Putamen (tissue), 1 donor: ENCODE measurements at regions not wholly inside any gene's neighbourhood (a gene's known extent, or its start where the extent isn't known, plus 50 kb on each side); places are given as distances from the start of the nearest gene placed in this dataset.

Experiments used
- DNase-seq: peaks from one replicate; pipeline ENCODE4 v3.0.0-alpha.2; 2016; ENCODE audit warnings: low spot score

- no peak for DNase-seq
Observed at GRCh38 chr1:17904290-17904689, 149.2 kb downstream of the ACTL8 start.

GRCh38 chr1:17907999-17908398 lies 152.9 kb downstream of the ACTL8 start:
- DNase-seq, result no peak

- no peak for DNase-seq
Observed at GRCh38 chr1:17908945-17909344, 153.8 kb downstream of the ACTL8 start.

- no peak for DNase-seq
Observed at GRCh38 chr1:17909634-17910033, 154.5 kb downstream of the ACTL8 start.

DNA sequence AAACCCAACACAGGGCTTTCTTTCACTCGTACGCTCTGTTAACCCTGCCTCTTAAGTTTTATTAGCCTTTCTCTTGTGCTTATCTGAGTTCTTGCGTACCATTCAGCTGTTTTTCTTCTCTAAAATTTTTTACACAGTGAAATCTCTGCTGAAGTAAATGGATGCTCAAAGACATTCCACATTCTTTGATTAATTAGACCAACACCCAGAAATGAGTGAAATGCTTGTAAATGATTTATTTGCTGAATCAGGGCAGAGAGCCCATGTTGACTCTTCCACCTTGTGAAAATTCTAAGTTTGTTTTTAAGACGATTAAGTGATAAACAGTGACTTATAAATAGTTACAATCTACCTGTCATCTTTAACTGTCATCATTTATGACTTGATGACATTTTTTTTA lies 156.7 kb downstream of the ACTL8 start:
- no peak for DNase-seq

DNA sequence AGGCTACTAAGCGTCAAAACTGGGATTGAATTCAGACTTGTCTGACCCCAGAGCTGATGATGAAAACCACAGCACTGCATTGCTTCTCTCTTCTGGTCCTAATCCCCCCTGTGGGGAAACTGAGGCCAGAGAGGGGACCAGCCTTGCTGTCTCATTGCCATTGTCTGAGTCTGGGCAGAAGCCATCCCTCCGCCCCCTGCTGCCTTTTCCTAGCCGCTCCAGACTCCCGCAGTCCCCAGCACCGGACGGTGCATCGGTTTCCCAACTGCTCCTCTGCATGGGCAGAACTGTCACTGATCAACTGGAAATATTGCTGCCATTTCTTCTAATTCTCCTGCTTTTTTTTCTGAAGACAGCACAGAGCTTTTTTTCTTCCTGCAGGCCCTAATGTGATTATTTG lies 157.4 kb downstream of the ACTL8 start:
- no peak for DNase-seq

DNA sequence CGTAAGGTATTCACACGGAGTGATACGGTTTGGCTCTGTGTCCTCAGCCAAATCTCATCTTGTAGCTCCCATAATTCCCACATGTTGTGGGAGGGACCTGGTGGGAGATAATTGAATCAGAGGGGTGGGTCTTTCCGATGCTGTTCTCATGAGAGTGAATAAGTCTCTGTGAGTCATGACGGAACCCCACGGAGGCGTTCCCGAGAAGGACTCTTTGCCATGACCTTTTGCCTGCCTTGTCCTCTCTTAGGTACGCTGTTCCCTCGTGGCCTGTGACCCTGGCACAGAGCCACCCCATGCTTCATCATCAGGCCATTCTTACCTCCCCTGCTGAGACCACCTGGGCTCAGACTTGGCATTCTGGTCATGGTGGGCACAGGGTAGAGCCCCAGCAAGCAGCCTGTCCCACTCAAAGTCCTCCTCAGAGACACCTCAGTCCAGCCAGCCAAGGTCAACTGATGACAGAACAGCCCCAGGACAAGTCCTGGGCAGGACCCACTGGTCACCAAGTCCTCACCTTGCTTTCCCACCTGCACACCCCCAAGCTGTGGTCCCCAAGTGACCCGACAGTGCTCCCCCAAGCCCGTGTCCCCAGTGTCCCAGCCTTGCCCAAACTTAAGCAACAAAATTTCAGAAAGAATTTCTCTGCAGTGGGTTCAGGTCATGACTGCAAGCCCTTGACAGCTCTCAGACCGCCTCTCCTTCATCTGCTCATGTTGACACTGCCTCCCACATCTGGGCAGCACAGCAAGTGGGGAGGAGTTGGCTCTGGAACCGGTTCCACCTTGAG lies 158.4 kb downstream of the ACTL8 start:
- no peak for DNase-seq

DNA sequence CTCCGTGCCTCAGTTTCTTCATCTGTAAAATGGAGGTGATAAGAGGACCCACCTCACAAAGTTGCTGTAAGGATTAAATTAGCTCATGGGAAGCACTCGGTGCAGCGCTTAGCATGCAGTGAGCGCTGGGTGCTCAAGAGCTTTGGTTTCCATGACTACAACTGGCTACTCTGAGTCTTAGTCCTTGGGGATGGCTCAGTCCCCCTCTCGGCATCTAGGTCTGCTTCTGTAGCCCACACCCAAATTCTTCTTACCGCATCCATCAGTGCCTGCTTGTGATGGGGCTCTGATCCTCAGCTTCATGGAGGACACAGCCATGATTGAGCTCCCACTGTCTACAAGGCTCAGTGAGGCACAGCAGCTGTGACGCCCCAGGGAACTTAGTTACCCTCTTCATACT lies 159.0 kb downstream of the ACTL8 start:
- no peak for DNase-seq

DNA sequence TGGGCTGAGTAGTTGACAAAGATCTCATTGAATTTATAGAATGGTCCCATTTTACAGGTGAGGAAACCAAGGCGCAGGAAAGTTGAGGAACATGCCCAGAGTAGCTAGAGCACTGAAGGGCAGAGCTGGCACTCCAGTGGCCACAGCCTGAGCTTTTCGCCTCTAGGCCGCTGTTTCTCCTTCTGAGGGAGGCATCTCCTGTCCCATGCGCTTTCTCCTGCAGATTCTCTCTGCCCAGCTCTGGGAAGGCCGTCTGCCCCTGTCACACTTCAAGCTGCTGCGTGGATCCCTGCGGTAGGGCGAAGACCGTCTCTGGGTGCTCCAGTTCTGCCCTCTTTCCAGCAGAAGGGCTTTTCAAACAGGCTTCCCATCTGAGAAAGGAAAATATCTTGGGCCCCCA lies 159.9 kb downstream of the ACTL8 start:
- DNase-seq, result no peak

GRCh38 chr1:17915511-17916197 lies 160.5 kb downstream of the ACTL8 start:
- no peak for DNase-seq

DNA sequence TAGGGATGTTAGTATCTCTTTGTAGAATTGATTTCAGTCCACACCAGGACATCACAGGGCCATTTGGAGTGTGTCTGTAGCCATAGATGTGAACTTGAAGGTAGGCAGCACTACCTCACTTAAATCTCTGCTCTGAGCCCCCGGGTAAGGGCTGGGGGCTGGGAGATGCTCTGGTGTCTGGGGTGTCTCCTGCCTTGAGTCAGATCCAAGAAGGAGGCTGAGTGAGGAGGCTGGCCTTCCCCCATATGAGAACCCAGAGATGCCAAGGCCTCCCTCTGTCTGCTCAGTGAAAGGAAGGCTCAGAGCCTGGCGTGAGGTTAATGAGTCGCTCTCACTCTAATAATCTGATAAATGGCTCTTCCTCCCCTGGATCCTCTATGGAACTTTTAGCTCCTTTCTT lies 161.6 kb downstream of the ACTL8 start:
- DNase-seq, result no peak

DNA sequence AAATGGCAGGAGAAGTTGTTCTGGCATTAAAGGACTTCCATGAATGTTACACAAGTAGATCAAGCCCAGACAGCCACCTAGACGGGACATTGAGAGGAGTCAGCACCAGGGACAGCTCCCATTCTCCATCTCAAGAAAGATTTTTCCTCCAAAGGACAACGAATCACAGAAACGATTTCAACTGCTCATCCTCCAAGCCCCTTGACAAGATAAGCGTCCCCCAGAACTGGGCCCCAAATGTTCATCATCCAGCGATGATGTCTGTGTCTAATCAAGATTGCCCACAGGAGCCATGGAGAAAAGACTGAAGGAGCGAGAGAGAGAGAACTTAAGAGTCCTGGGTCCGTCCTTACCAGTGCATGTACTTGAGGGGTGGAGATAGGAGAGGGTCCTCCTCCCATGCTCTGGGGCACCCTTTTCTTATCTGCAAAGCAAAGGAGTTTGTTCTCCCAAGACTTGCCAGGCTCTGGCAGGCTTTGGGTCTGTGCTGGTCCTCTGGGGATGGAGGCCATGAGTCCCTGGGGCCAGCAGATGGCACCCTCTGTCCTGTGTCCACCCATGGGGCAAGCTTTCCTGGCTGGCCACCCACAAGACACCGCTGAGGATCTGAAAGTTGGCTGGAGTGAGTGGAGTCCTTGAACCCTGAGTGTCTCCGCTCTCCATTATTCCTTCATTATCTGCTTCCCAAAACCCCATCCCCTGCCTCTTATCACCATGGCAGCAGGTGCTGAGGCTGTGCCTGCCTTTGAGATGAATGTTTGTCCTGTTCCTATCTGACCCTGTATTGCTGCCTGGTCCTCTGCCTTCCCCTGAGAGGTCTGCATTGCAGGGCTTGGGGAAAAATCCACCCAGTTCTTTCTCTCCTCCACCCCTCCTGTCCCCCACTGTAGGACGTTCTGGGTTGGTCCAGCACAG lies 164.6 kb downstream of the ACTL8 start:
- peak; percentile 9 for DNase-seq

GRCh38 chr1:17920881-17921640 lies 165.9 kb downstream of the ACTL8 start:
- no peak for DNase-seq

DNA sequence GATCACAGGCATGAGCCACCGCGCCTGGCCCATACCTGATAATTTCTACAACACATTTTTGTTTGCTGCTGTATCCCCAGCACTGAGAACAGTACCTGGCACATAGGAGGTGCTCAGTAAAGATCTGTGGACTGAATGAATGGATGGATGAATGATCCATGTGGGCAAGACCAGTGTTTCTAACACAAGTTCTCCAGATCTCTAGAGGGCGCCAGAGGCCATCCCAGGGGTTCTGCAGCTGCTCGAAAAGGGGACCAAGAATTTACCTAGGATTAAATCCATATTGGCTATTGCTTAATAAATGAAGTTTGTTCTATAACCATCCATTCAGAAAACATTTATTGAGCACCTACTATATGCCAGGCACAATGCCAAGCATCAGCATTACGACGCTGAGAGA lies 167.7 kb downstream of the ACTL8 start:
- DNase-seq, result peak; percentile 8

DNA sequence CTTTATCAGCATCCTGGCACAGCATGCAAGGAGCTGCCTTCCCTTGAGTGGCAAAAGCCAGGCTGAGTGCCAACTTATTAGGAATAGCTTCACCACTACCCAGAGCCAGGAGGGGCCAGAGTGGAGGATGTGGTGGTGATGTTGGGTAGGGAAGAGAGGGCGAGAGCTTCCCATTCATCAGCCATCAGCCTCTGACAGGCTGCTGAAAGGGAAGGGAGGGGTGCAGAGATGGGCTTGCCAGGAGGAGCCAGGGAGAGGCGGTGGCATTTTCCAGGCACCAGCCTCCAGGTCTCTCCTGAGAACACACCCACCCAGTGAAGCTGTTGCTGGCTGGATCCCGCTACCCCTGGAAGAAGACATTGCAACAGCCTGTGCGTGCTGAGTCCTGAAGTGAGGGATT lies 168.5 kb downstream of the ACTL8 start:
- no peak for DNase-seq

DNA sequence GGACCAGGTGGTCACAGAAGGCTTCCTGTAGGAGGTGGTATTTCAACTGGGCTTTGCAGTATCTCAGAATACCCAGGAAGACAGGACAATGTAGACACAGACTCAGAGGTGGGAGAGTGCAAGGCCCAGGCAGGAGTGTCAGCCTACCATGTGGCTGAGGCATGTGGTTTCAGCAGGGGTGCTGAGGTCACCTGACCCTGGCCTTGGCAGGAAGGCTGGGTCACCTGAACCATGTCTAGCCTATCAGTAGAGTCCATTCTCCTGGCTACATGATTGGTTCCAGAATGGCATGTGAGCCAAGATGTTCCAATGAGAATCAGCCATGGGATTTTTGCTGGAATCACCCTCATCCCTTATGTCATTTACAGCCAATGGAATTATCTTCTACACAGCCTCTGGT lies 169.4 kb downstream of the ACTL8 start:
- no peak for DNase-seq

DNA sequence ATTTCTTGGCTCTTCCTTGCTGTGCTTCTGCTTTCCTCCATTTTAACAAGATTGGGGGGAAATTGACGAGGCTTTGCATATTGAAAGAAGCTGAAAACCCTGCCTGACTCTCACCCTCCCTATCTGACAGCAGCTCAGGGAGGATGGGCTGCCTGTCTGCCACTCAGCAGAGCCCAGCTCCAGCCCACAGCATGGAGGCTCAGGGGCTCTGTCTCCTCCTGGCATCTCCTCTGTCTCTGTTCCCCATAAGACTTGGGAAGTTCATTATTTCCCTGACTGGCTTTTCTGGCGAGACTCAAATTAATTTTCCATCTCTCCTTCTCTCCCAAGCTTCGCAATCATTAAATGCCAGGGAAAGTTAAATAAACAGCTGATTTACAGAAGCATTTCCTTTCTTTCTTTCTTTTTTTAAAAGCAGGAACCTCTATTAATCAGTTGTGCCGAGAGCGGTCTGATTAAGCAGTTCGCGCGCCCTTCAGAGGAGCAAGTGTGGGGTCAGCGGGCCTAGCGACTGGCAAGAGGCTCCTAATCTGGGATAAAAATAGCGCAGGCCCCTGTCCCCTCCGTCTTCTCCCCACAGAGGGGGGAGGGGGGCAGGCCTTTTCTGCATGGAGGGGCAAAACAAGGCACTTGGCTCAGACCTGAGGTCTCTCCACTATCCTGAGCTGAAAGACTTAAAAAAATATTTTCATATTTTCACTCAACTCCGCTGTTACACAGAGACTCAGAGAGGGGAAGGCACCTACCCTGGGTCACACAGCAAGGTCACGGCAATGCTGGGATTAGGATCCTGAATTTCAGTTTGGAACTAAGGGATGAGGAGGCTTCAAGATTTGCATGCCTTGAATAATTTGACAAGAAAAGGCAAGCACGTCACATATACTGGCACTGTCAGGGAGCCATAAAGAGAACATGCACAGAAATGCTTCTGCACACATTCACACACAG lies 170.4 kb downstream of the ACTL8 start:
- DNase-seq, result no peak

DNA sequence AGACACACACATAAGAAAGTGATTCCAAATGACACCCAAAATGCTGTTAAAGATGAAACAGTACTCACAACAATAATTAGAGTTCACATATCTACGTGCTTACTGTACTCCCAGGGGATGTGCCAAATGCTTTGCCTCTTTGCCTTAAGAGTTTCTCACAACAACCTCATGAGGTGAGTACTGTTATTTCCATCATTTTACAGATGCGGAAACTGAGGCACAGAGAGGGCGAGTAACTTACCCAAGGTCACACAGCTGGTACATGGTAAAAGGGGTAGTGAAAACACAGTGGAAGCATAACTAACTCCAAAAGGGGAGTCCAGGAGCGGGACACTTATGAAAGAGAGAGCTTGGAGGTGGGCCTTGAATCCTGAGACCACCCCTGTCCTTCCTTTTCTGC lies 171.8 kb downstream of the ACTL8 start:
- no peak for DNase-seq

DNA sequence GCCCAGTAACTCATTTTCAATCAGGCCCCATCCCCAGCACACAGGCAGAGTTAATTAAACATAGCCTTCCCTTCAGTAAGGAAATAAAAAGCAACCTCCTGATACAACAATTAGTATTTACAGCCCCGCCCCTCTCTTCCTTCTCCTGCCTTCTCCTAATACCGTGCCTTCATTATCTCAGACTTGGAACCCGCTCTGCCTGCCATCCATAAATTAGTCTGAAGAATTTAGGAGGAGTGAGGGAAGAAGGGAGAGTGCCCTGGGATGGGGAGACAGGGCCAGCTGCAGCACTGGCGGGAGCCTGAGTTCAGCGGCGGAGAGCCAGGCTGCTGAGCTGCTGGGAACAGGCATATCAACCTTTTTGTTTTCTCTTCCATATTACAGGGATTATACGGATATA lies 172.8 kb downstream of the ACTL8 start:
- no peak for DNase-seq

GRCh38 chr1:17929224-17929623 lies 174.1 kb downstream of the ACTL8 start:
- DNase-seq, result no peak

GRCh38 chr1:17930635-17931034 lies 175.5 kb downstream of the ACTL8 start:
- DNase-seq, result no peak
